Esophagus squamous epithelium (tissue), 5 donors: ENCODE measurements at regions not wholly inside any gene's neighbourhood (a gene's known extent, or its start where the extent isn't known, plus 50 kb on each side); places are given as distances from the start of the nearest gene placed in this dataset.

Experiments used
- DNase-seq: peaks from one replicate; lab custom pipeline; 2025; lab: John Stamatoyannopoulos, UW
- H3K27ac ChIP-seq, 4 donors: fragments of 200-600 bp; sonication (generic); one replicate each; pipeline ENCODE4 v1.5.1; 2016 to 2019; ENCODE audit warnings: mild to moderate bottlenecking in 1 of 4
- H3K27me3 ChIP-seq, 4 donors: fragments of 200-600 bp; sonication (generic); 1 replicate in 3 of 4; 2 replicates in 1 of 4; pipeline versions ENCODE4 v1.5.1 to v1.6.0; 2017 to 2021; ENCODE audit warnings: antibody characterized with exemption in 1 of 4
- H3K36me3 ChIP-seq, 3 donors: fragments of 200-600 bp; sonication (generic); one replicate each; pipeline ENCODE4 v1.5.1; 2016 to 2019
- H3K4me1 ChIP-seq, 3 donors: fragments of 200-600 bp; sonication (generic); one replicate each; pipeline ENCODE4 v1.5.1; 2017 to 2019
- H3K4me3 ChIP-seq, 4 donors: fragments of 200-600 bp; sonication (generic); 1 replicate in 3 of 4; 2 replicates in 1 of 4; pipeline ENCODE4 v1.5.1; 2016 to 2019; ENCODE audit warnings: mild to moderate bottlenecking in 2 of 4, moderate library complexity in 1 of 4
- H3K9me3 ChIP-seq, 3 donors: fragments of 200-600 bp; sonication (generic); one replicate each; pipeline ENCODE4 v1.5.1; 2016 to 2019
- CTCF ChIP-seq, 6 experiments: fragments of 450-650 bp in 4 of 6; fragments of 200-600 bp in 2 of 6; sonication (generic) in 2 of 6; IDR thresholded peaks; one replicate each; pipeline ENCODE4 v1.5.1; 2016 to 2019; ENCODE audit warnings: antibody characterized with exemption in 6 of 6, mild to moderate bottlenecking in 4 of 6, moderate library complexity in 4 of 6
- POLR2A ChIP-seq, 4 donors: fragments of 450-650 bp; IDR thresholded peaks; one replicate each; pipeline ENCODE4 v1.6.1; 2017; ENCODE audit warnings: antibody characterized with exemption in 4 of 4, mild to moderate bottlenecking in 4 of 4, moderate library complexity in 3 of 4
- WGBS, 2 donors: methylation state at CpG; one replicate each; pipeline ENCODE4 v1.1.5; 2018; 5-methylcytosine and 5-hydroxymethylcytosine counted together
- intact Hi-C: fragments of 100-400 bp; cut with DNase I; formaldehyde crosslinking; loops from one replicate; pipeline ENCODE4 v1.15.0; 2022
- donor health status: DM: yes; HTN: yes; CAD: no.

GRCh38 chr11:26801601-26802000 lies 79.7 kb upstream of the SLC5A12 start:
- Histone ChIP-seq H3K36me3 (no peaks in the 10 kb centered on the region), H3K9me3 (no peaks in the 10 kb centered on the region), H3K27me3 (no peaks in the 10 kb centered on the region), H3K4me1 (no peaks in the 10 kb centered on the region), H3K27ac (no peak overlapping the region), H3K4me3 (no peak overlapping the region)
- 76 to 85% methylated on average over 1 of the region's 1 CpG for WGBS, 2 donors
- TF ChIP-seq POLR2A (IDR thresholded peaks at IDR 0.05) = no peak
- TF ChIP-seq CTCF (IDR thresholded peaks at IDR 0.05) = no peak
- DNase-seq = no peak
- intact Hi-C loops = no loop called here

- no peaks in the 10 kb centered on the region for H3K4me1 ChIP-seq
- no peaks in the 10 kb centered on the region for H3K27me3 ChIP-seq
- no peak overlapping the region for H3K4me3 ChIP-seq
- TF ChIP-seq CTCF (IDR thresholded peaks at IDR 0.05) = no peak
- TF ChIP-seq POLR2A (IDR thresholded peaks at IDR 0.05) = no peak
- intact Hi-C loops = no loop called here
- H3K36me3 ChIP-seq = no peaks in the 10 kb centered on the region
- H3K9me3 ChIP-seq = no peaks in the 10 kb centered on the region
- no peak for DNase-seq
- no peak overlapping the region for H3K27ac ChIP-seq
Observed at GRCh38 chr11:26805001-26805400, 83.1 kb upstream of the SLC5A12 start.

GRCh38 chr11:26806219-26806618 lies 84.4 kb upstream of the SLC5A12 start:
- Histone ChIP-seq H3K27ac (no peak overlapping the region), H3K4me1 (no peaks in the 10 kb centered on the region), H3K9me3 (no peaks in the 10 kb centered on the region), H3K36me3 (no peaks in the 10 kb centered on the region), H3K4me3 (no peak overlapping the region), H3K27me3 (no peaks in the 10 kb centered on the region)
- no peak for TF ChIP-seq POLR2A (IDR thresholded peaks at IDR 0.05)
- no peak for TF ChIP-seq CTCF (IDR thresholded peaks at IDR 0.05)
- WGBS, 2 donors = 10 to 27% methylated on average over 1 of the region's 1 CpG
- DNase-seq = no peak
- intact Hi-C loops = no loop called here

GRCh38 chr11:26820739-26821138 lies 98.9 kb upstream of the SLC5A12 start:
- TF ChIP-seq CTCF (IDR thresholded peaks at IDR 0.05) (no peak), POLR2A (IDR thresholded peaks at IDR 0.05) (no peak)
- H3K27ac ChIP-seq = peak overlapping the region; percentile 49 to 78 (median 56)
- H3K4me3 ChIP-seq = no peak overlapping the region
- H3K27me3 ChIP-seq = no peaks in the 10 kb centered on the region
- intact Hi-C loops = no loop called here
- no peaks in the 10 kb centered on the region for H3K36me3 ChIP-seq
- H3K4me1 ChIP-seq = peaks cover 0 to 13% (median 3%) of the 10 kb centered on the region in 3 donors
- WGBS, 2 donors = 0 to 56% methylated on average over 1 of the region's 1 CpG
- no peak for DNase-seq
- peaks cover 0 to 22% (median 9%) of the 10 kb centered on the region in 3 donors for H3K9me3 ChIP-seq

GRCh38 chr11:26823963-26824362 lies 102.1 kb upstream of the SLC5A12 start:
- intact Hi-C loops = no loop called here

More at GRCh38 chr11:26823963-26824362, 102.1 kb upstream of the SLC5A12 start:
- Histone ChIP-seq H3K36me3 (no peaks in the 10 kb centered on the region), H3K4me1 (peaks cover 0 to 19% (median 9%) of the 10 kb centered on the region in 3 donors), H3K9me3 (peaks cover 0 to 22% (median 9%) of the 10 kb centered on the region in 3 donors), H3K4me3 (no peak overlapping the region), H3K27ac (no peak overlapping the region), H3K27me3 (no peaks in the 10 kb centered on the region)
- no peak for DNase-seq
- no peak for TF ChIP-seq POLR2A (IDR thresholded peaks at IDR 0.05)
- TF ChIP-seq CTCF (IDR thresholded peaks at IDR 0.05) = no peak
- WGBS, 2 donors = 71 to 78% methylated on average over 1 to 2 of the region's 2 CpGs
